Ishikawa (cell line): ENCODE measurements at regions not wholly inside any gene's neighbourhood (a gene's known extent, or its start where the extent isn't known, plus 50 kb on each side); places are given as distances from the start of the nearest gene placed in this dataset.

Experiments used
- EGR1 ChIP-seq: IDR thresholded peaks from 2 replicates; pipeline ENCODE4 v1.6.1; 2012
- EP300 ChIP-seq: IDR thresholded peaks from 2 replicates; pipeline ENCODE4 v1.6.1; 2012; ENCODE audit warnings: borderline replicate concordance
- FOXM1 ChIP-seq: IDR thresholded peaks from 2 replicates; pipeline ENCODE4 v1.6.1; 2012; ENCODE audit warnings: low read depth, borderline replicate concordance
- MAX ChIP-seq: IDR thresholded peaks from 2 replicates; pipeline ENCODE4 v1.6.1; 2012
- NFIC ChIP-seq: IDR thresholded peaks from 2 replicates; pipeline ENCODE4 v1.6.1; 2012
- RAD21 ChIP-seq: IDR thresholded peaks from 2 replicates; pipeline ENCODE4 v1.6.1; 2012; ENCODE audit warnings: low read depth
- REST ChIP-seq: IDR thresholded peaks from 2 replicates; pipeline ENCODE4 v1.6.1; 2012; ENCODE audit warnings: low read depth, mild to moderate bottlenecking
- TAF1 ChIP-seq: IDR thresholded peaks from 2 replicates; pipeline ENCODE4 v1.6.1; 2012; ENCODE audit warnings: low read depth, mild to moderate bottlenecking
- YY1 ChIP-seq: IDR thresholded peaks from 2 replicates; pipeline ENCODE4 v1.6.1; 2012; ENCODE audit warnings: low read depth
- ZBTB7A ChIP-seq: IDR thresholded peaks from 2 replicates; pipeline ENCODE4 v1.6.1; 2012; ENCODE audit warnings: low read depth

- TF ChIP-seq TAF1 (no peak), REST (no peak), EP300 (no peak), RAD21 (no peak), MAX (no peak), NFIC (no peak), YY1 (no peak), ZBTB7A (no peak), EGR1 (no peak), FOXM1 (no peak)
Observed at GRCh38 chr13:53946500-53946899, 917.9 kb downstream of the OLFM4 start.
